Right renal pelvis (tissue), 4 donors: ENCODE measurements at regions not wholly inside any gene's neighbourhood (a gene's known extent, or its start where the extent isn't known, plus 50 kb on each side); places are given as distances from the start of the nearest gene placed in this dataset.
"Not testable (repeated sequence)": the region's sequence is repeated elsewhere in the genome, so short reads cannot be mapped to it uniquely, and the experiment has no call there.

Experiments used
- DNase-seq, 4 donors: peaks; one replicate each; pipeline ENCODE4 v3.0.0-alpha.2; 2013; ENCODE audit warnings: low read depth in 4 of 4, low spot score in 3 of 4, missing footprints in 1 of 4

- DNase-seq, result no peak
Observed at GRCh38 chr16:51524555-51525373, 373.7 kb upstream of the SALL1 start.

- no peak for DNase-seq
Observed at GRCh38 chr16:51524070-51524469, 373.0 kb upstream of the SALL1 start.

GRCh38 chr16:51523400-51523799 is 372.3 kb upstream of the SALL1 start:
- no peak for DNase-seq

- DNase-seq, result no peak
Observed at GRCh38 chr16:51522902-51523301, 371.8 kb upstream of the SALL1 start.

- DNase-seq, result not testable (repeated sequence)
Observed at GRCh38 chr16:51516960-51517359, 365.9 kb upstream of the SALL1 start.

- DNase-seq, result no peak
Observed at GRCh38 chr16:51510416-51510815, 359.3 kb upstream of the SALL1 start.

GRCh38 chr16:51509336-51509735 is 358.3 kb upstream of the SALL1 start:
- DNase-seq, result no peak

- no peak for DNase-seq
Observed at GRCh38 chr16:51508490-51509212, 357.6 kb upstream of the SALL1 start.

- DNase-seq, result no peak
Observed at GRCh38 chr16:51507286-51507685, 356.2 kb upstream of the SALL1 start.

- no peak for DNase-seq
Observed at GRCh38 chr16:51500306-51500705, 349.2 kb upstream of the SALL1 start.

GRCh38 chr16:51497541-51498211 is 346.6 kb upstream of the SALL1 start:
- DNase-seq, result no peak

- no peak for DNase-seq
Observed at GRCh38 chr16:51490866-51491265, 339.8 kb upstream of the SALL1 start.

GRCh38 chr16:51487880-51488279 is 336.8 kb upstream of the SALL1 start:
- no peak for DNase-seq

- no peak for DNase-seq
Observed at GRCh38 chr16:51474414-51475091, 323.5 kb upstream of the SALL1 start.

GRCh38 chr16:51473091-51473490 is 322.0 kb upstream of the SALL1 start:
- no peak for DNase-seq

GRCh38 chr16:51470492-51470891 is 319.4 kb upstream of the SALL1 start:
- DNase-seq, result no peak

GRCh38 chr16:51464996-51465395 is 313.9 kb upstream of the SALL1 start:
- DNase-seq, result no peak

- no peak for DNase-seq
Observed at GRCh38 chr16:51461255-51461654, 310.2 kb upstream of the SALL1 start.

GRCh38 chr16:51458356-51459140 is 307.5 kb upstream of the SALL1 start:
- DNase-seq, result no peak

- DNase-seq, result no peak
Observed at GRCh38 chr16:51457775-51458174, 306.7 kb upstream of the SALL1 start.
